SK-N-SH (cell line): ENCODE measurements at regions not wholly inside any gene's neighbourhood (a gene's known extent, or its start where the extent isn't known, plus 50 kb on each side); places are given as distances from the start of the nearest gene placed in this dataset.

ENCODE experiments used
- CTCF ChIA-PET: fragments of 300-600, 350-600 bp; formaldehyde crosslinking; extraction: SDS; loops from one replicate; lab custom pipeline; 2021; lab: Yijun Ruan, JAX
- POLR2A ChIA-PET: fragments of 350-600 bp; sonication (Branson Sonifier 250); formaldehyde crosslinking; extraction: SDS; loops from one replicate; lab custom pipeline; 2020; ENCODE audit warnings: antibody characterized with exemption, inconsistent platforms; lab: Yijun Ruan, JAX
- DNase-seq: peaks from one replicate; pipeline ENCODE4 v3.0.0; 2012
- H2AFZ ChIP-seq: fragments of 200-600 bp; sonication (generic); 2 replicates; pipeline ENCODE4 v1.8.1; 2016; ENCODE audit warnings: antibody characterized with exemption, mild to moderate bottlenecking, low read depth
- H3F3A ChIP-seq: fragments of 200-600 bp; sonication (generic); replicated peaks from 2 replicates; pipeline ENCODE3; 2016; ENCODE audit warnings: antibody characterized with exemption, mild to moderate bottlenecking; ENCODE audit not compliant: insufficient read depth
- H3K27ac ChIP-seq, 2 experiments: fragments of 200-500 bp in 1 of 2; fragments of 200-600 bp in 1 of 2; sonication (Bioruptor generic) in 1 of 2; sonication (generic), shearing (Covaris generic) in 1 of 2; 2 replicates each; pipeline versions ENCODE4 v1.5.1 to v1.6.1; 2014 to 2016; ENCODE audit warnings: low read depth in 2 of 2, inconsistent platforms in 1 of 2, low read length in 1 of 2, mild to moderate bottlenecking in 1 of 2, mixed read lengths in 1 of 2
- H3K27me3 ChIP-seq: fragments of 200-600 bp; sonication (generic), shearing (Covaris generic); 2 replicates; pipeline ENCODE4 v1.6.1; 2016; ENCODE audit warnings: mixed run types; ENCODE audit not compliant: insufficient read depth
- H3K36me3 ChIP-seq, 2 experiments: fragments of 200-500 bp in 1 of 2; fragments of 200-600 bp in 1 of 2; sonication (Bioruptor generic) in 1 of 2; sonication (generic) in 1 of 2; replicated peaks in 1 of 2; 2 replicates each; pipeline versions ENCODE3 to v1.5.1; 2014 to 2016; ENCODE audit warnings: low read length in 1 of 2, mild to moderate bottlenecking in 1 of 2; ENCODE audit not compliant: insufficient read depth in 2 of 2, control insufficient read depth in 1 of 2
- H3K4me1 ChIP-seq, 2 experiments: fragments of 200-500 bp in 1 of 2; fragments of 200-600 bp in 1 of 2; sonication (Bioruptor generic) in 1 of 2; sonication (generic), shearing (Covaris generic) in 1 of 2; 2 replicates each; pipeline versions ENCODE4 v1.5.1 to v1.6.1; 2014 to 2016; ENCODE audit warnings: low read depth in 1 of 2, low read length in 1 of 2, mixed run types in 1 of 2; ENCODE audit not compliant: insufficient read depth in 2 of 2, control insufficient read depth in 1 of 2
- H3K4me2 ChIP-seq: fragments of 200-600 bp; sonication (generic), shearing (Covaris generic); 2 replicates; pipeline ENCODE4 v1.6.1; 2017; ENCODE audit warnings: mixed run types
- H3K4me3 ChIP-seq, 2 experiments: fragments of 200-500 bp in 1 of 2; fragments of 200-600 bp in 1 of 2; sonication (Bioruptor generic) in 1 of 2; sonication (generic), shearing (Covaris generic) in 1 of 2; 2 replicates each; pipeline versions ENCODE4 v1.5.1 to v1.8.1; 2014 to 2016; ENCODE audit warnings: low read depth in 2 of 2, inconsistent platforms in 1 of 2, low read length in 1 of 2, mild to moderate bottlenecking in 1 of 2, mixed read lengths in 1 of 2, moderate library complexity in 1 of 2
- H3K79me2 ChIP-seq: fragments of 200-600 bp; sonication (generic); 2 replicates; pipeline ENCODE4 v1.8.1; 2017; ENCODE audit warnings: mild to moderate bottlenecking; ENCODE audit not compliant: insufficient read depth
- H3K9ac ChIP-seq: fragments of 200-600 bp; sonication (generic); 2 replicates; pipeline ENCODE4 v1.6.1; 2017; ENCODE audit warnings: mixed run types
- H3K9me2 ChIP-seq: fragments of 200-600 bp; sonication (generic); 2 replicates; pipeline ENCODE4 v1.6.1; 2017; ENCODE audit warnings: mixed run types
- H3K9me3 ChIP-seq: fragments of 200-600 bp; sonication (generic); 2 replicates; pipeline ENCODE4 v1.6.1; 2017; ENCODE audit warnings: mixed run types, mild to moderate bottlenecking, moderate library complexity
- H4K20me1 ChIP-seq: fragments of 200-600 bp; sonication (generic); 2 replicates; pipeline ENCODE4 v1.6.1; 2017; ENCODE audit warnings: mild to moderate bottlenecking, mixed run types; ENCODE audit not compliant: insufficient read depth
- CHD2 ChIP-seq: fragments of 150-350 bp; IDR thresholded peaks from 2 replicates; pipeline ENCODE4 v1.6.1; 2018; ENCODE audit warnings: low read length; ENCODE audit not compliant: partially characterized antibody
- FOXM1 ChIP-seq: IDR thresholded peaks from 2 replicates; pipeline ENCODE4 v1.4.0; 2012; ENCODE audit warnings: low read depth, mild to moderate bottlenecking
- GABPA ChIP-seq: IDR thresholded peaks from 2 replicates; pipeline ENCODE4 v1.4.0; 2012; ENCODE audit warnings: low read depth, mild to moderate bottlenecking
- JUND ChIP-seq: IDR thresholded peaks from 2 replicates; pipeline ENCODE4 v1.4.0; 2012
- MAX ChIP-seq: IDR thresholded peaks from 2 replicates; pipeline ENCODE4 v1.4.0; 2012; ENCODE audit warnings: low read depth
- MEF2A ChIP-seq: IDR thresholded peaks from 2 replicates; pipeline ENCODE4 v1.4.0; 2012; ENCODE audit warnings: low read depth, borderline replicate concordance
- MXI1 ChIP-seq: IDR thresholded peaks from 2 replicates; pipeline ENCODE4 v1.6.1; 2012; ENCODE audit warnings: mild to moderate bottlenecking, low read depth, low read length, improper control_type of control experiment
- NFIC ChIP-seq: IDR thresholded peaks from 2 replicates; pipeline ENCODE4 v1.4.0; 2012; ENCODE audit warnings: borderline replicate concordance
- POLR2AphosphoS5 ChIP-seq: IDR thresholded peaks from 2 replicates; pipeline ENCODE4 v1.6.1; 2012; ENCODE audit warnings: low read depth, low read length
- RCOR1 ChIP-seq: fragments of 150-350 bp; IDR thresholded peaks from 2 replicates; pipeline ENCODE4 v1.6.1; 2017; ENCODE audit warnings: antibody characterized with exemption, low read length
- REST ChIP-seq: IDR thresholded peaks from 2 replicates; pipeline ENCODE4 v1.6.1; 2012; ENCODE audit warnings: mild to moderate bottlenecking, low read depth, low read length, moderate library complexity
- RFX5 ChIP-seq: IDR thresholded peaks from 2 replicates; pipeline ENCODE4 v1.6.1; 2012; ENCODE audit warnings: mild to moderate bottlenecking, improper control_type of control experiment, low read length
- TCF12 ChIP-seq: IDR thresholded peaks from 2 replicates; pipeline ENCODE4 v1.4.0; 2012
- TEAD4 ChIP-seq: IDR thresholded peaks from 2 replicates; pipeline ENCODE4 v1.4.0; 2012; ENCODE audit warnings: mild to moderate bottlenecking, borderline replicate concordance; ENCODE audit not compliant: insufficient read depth
- USF1 ChIP-seq: IDR thresholded peaks from 2 replicates; pipeline ENCODE4 v1.4.0; 2012; ENCODE audit warnings: low read depth, borderline replicate concordance
- ZBTB33 ChIP-seq: IDR thresholded peaks from 2 replicates; pipeline ENCODE4 v1.4.0; 2012; ENCODE audit warnings: low read depth, borderline replicate concordance
- WGBS: methylation state at CpG from one replicate; pipeline ENCODE4 v1.1.6; 2017; ENCODE audit warnings: low lambda C conversion rate; 5-methylcytosine and 5-hydroxymethylcytosine counted together

GRCh38 chr22:49284056-49284784 lies 543.5 kb downstream of the BRD1 start:
- no peaks in the 10 kb centered on the region; a peak in 1 of 4 replicates for H3K4me1 ChIP-seq

More at GRCh38 chr22:49284056-49284784, 543.5 kb downstream of the BRD1 start:
- Histone ChIP-seq H3K9me2 (no peaks in the 10 kb centered on the region), H3K79me2 (no peaks in the 10 kb centered on the region), H2AFZ (no peak overlapping the region), H3K9me3 (no peaks in the 10 kb centered on the region), H3F3A (no peaks in the 10 kb centered on the region)
- WGBS = 57% methylated on average over 15 of the region's 23 CpGs
- TF ChIP-seq CHD2 = no peak
- no peak for TF ChIP-seq RFX5
- TF ChIP-seq POLR2AphosphoS5 = no peak
- TF ChIP-seq FOXM1 = no peak
- TF ChIP-seq USF1 = no peak
- no peak for TF ChIP-seq ZBTB33
- TF ChIP-seq MEF2A = no peak
- TF ChIP-seq NFIC = no peak
- no peak for TF ChIP-seq JUND
- TF ChIP-seq MAX = no peak
- no peak for TF ChIP-seq MXI1
- TF ChIP-seq REST = no peak
- no peak for TF ChIP-seq TEAD4
- no peak for TF ChIP-seq GABPA
- no peak for TF ChIP-seq TCF12
- TF ChIP-seq RCOR1 = no peak
- TF ChIP-seq, all 33 proteins: peak for 0
- Histone ChIP-seq H3K27ac (no peak overlapping the region), H3K36me3 (no peaks in the 10 kb centered on the region), H3K27me3 (peaks cover 26% of the 10 kb centered on the region), H3K4me3 (no peak overlapping the region), H4K20me1 (no peaks in the 10 kb centered on the region), H3K9ac (no peak overlapping the region), H3K4me2 (no peak overlapping the region)
- CTCF ChIA-PET = interaction anchor here (0.8 to 1.8 kb wide), 2 partner anchors 21 to 237 kb away, joined by 3 to 6 read pairs; no protein-coding TSS in a partner anchor
- no peak for DNase-seq
- POLR2A ChIA-PET = no interaction called here
